H9 (cell line): ENCODE measurements at regions not wholly inside any gene's neighbourhood (a gene's known extent, or its start where the extent isn't known, plus 50 kb on each side); places are given as distances from the start of the nearest gene placed in this dataset.

Experiments
- DNase-seq: peaks from one replicate; pipeline ENCODE4 v3.0.0-alpha.2; 2017
- H2AFZ ChIP-seq: one replicate; pipeline ENCODE4 v1.6.1; 2013; ENCODE audit warnings: mild to moderate bottlenecking, low read length, control low read depth, moderate library complexity
- H2AK5ac ChIP-seq: 2 replicates; pipeline ENCODE4 v1.6.1; 2013; ENCODE audit warnings: low read length, control low read depth, mixed read lengths; ENCODE audit not compliant: insufficient read length
- H2BK120ac ChIP-seq: one replicate; pipeline ENCODE4 v1.6.1; 2013; ENCODE audit warnings: low read depth, mild to moderate bottlenecking, low read length, control low read depth, inconsistent platforms; ENCODE audit not compliant: poor library complexity, severe bottlenecking
- H2BK12ac ChIP-seq: 2 replicates; pipeline ENCODE4 v1.6.1; 2013; ENCODE audit warnings: low read length, control low read depth, mixed read lengths, low read depth; ENCODE audit not compliant: insufficient read length
- H2BK15ac ChIP-seq: 2 replicates; pipeline ENCODE4 v1.6.1; 2013; ENCODE audit warnings: low read depth, low read length, control low read depth
- H2BK20ac ChIP-seq: one replicate; pipeline ENCODE4 v1.6.1; 2013; ENCODE audit warnings: low read depth, mild to moderate bottlenecking, low read length, control low read depth, inconsistent platforms; ENCODE audit not compliant: poor library complexity, severe bottlenecking
- H2BK5ac ChIP-seq: 2 replicates; pipeline ENCODE4 v1.6.1; 2013; ENCODE audit warnings: low read length, control low read depth, mixed read lengths; ENCODE audit not compliant: insufficient read length
- H3K14ac ChIP-seq: 2 replicates; pipeline ENCODE4 v1.6.1; 2013; ENCODE audit warnings: low read length, control low read depth; ENCODE audit not compliant: insufficient read depth
- H3K18ac ChIP-seq: 2 replicates; pipeline ENCODE4 v1.6.1; 2013; ENCODE audit warnings: low read depth, mild to moderate bottlenecking, mixed read lengths, low read length, control low read depth; ENCODE audit not compliant: insufficient read length
- H3K23ac ChIP-seq: 2 replicates; pipeline ENCODE4 v1.6.1; 2013; ENCODE audit warnings: low read length, control low read depth, mixed read lengths, low read depth; ENCODE audit not compliant: insufficient read length
- H3K23me2 ChIP-seq: 2 replicates; pipeline ENCODE4 v1.6.1; 2013; ENCODE audit warnings: low read depth, mild to moderate bottlenecking, mixed read lengths, low read length, control low read depth; ENCODE audit not compliant: insufficient read length, poor library complexity, severe bottlenecking
- H3K27ac ChIP-seq: 2 replicates; pipeline ENCODE4 v1.5.1; 2013; ENCODE audit warnings: low read length, control low read depth, mixed read lengths, low read depth; ENCODE audit not compliant: insufficient read length
- H3K27me3 ChIP-seq: 2 replicates; pipeline ENCODE4 v1.6.1; 2013; ENCODE audit warnings: low read length, control low read depth, inconsistent platforms; ENCODE audit not compliant: insufficient read depth
- H3K4ac ChIP-seq: 2 replicates; pipeline ENCODE4 v1.6.1; 2013; ENCODE audit warnings: low read depth, mild to moderate bottlenecking, control low read depth, inconsistent platforms, low read length, moderate library complexity
- H3K4me1 ChIP-seq: 2 replicates; pipeline ENCODE4 v1.6.1; 2013; ENCODE audit warnings: low read length, control low read depth, inconsistent platforms; ENCODE audit not compliant: insufficient read depth
- H3K4me2 ChIP-seq: 2 replicates; pipeline ENCODE4 v1.6.1; 2013; ENCODE audit warnings: low read length, control low read depth, mixed read lengths; ENCODE audit not compliant: insufficient read length, insufficient read depth
- H3K56ac ChIP-seq: 2 replicates; pipeline ENCODE4 v1.6.1; 2013; ENCODE audit warnings: low read depth, mild to moderate bottlenecking, mixed read lengths, low read length, control low read depth; ENCODE audit not compliant: insufficient read length
- H3K79me1 ChIP-seq: 2 replicates; pipeline ENCODE4 v1.6.1; 2013; ENCODE audit warnings: low read depth, mild to moderate bottlenecking, moderate library complexity, low read length, control low read depth, inconsistent platforms; ENCODE audit not compliant: insufficient read depth, poor library complexity, severe bottlenecking
- H3K79me2 ChIP-seq: 2 replicates; pipeline ENCODE4 v1.6.1; 2013; ENCODE audit warnings: low read length, control low read depth, inconsistent platforms; ENCODE audit not compliant: insufficient read depth
- H3K9ac ChIP-seq: 2 replicates; pipeline ENCODE4 v1.6.1; 2013; ENCODE audit warnings: low read length, control low read depth, mixed read lengths; ENCODE audit not compliant: insufficient read length; ENCODE audit errors: extremely low read depth
- H3K9me3 ChIP-seq: one replicate; pipeline ENCODE4 v1.6.1; 2013; ENCODE audit warnings: low read depth, low read length, inconsistent platforms; ENCODE audit not compliant: control insufficient read depth
- H3T11ph ChIP-seq: one replicate; pipeline ENCODE4 v1.6.1; 2013; ENCODE audit warnings: mild to moderate bottlenecking, low read length, control low read depth, inconsistent platforms
- H4K20me1 ChIP-seq: one replicate; pipeline ENCODE4 v1.6.1; 2013; ENCODE audit not compliant: control insufficient read depth, insufficient read length, insufficient read depth
- H4K5ac ChIP-seq: 2 replicates; pipeline ENCODE4 v1.6.1; 2013; ENCODE audit warnings: low read depth, mild to moderate bottlenecking, mixed read lengths, low read length, control low read depth; ENCODE audit not compliant: insufficient read length
- H4K8ac ChIP-seq: replicated peaks from 2 replicates; pipeline ENCODE4 v1.6.1; 2013; ENCODE audit warnings: low read length, control low read depth, mixed read lengths, low read depth; ENCODE audit not compliant: insufficient read length
- H4K91ac ChIP-seq: 2 replicates; pipeline ENCODE4 v1.6.1; 2013; ENCODE audit warnings: low read depth, mild to moderate bottlenecking, moderate library complexity, mixed read lengths, low read length, control low read depth; ENCODE audit not compliant: insufficient read length
- H3K27ac Mint-ChIP-seq, 3 experiments: 2 replicates in 2 of 3; 3 replicates in 1 of 3; pipeline ENCODE4 v1.8.0; 2020 to 2021; ENCODE audit warnings: mixed read lengths in 3 of 3, mild to moderate bottlenecking in 1 of 3, moderate library complexity in 1 of 3
- H3K27me3 Mint-ChIP-seq: 2 replicates; pipeline ENCODE4 v1.8.0; 2021; ENCODE audit warnings: low read depth, mild to moderate bottlenecking, moderate library complexity, mixed read lengths
- H3K36me3 Mint-ChIP-seq, 3 experiments: 2 replicates in 2 of 3; 3 replicates in 1 of 3; pipeline ENCODE4 v1.8.0; 2020 to 2021; ENCODE audit warnings: low read depth in 3 of 3, mixed read lengths in 3 of 3; ENCODE audit not compliant: insufficient read depth in 1 of 3
- H3K4me1 Mint-ChIP-seq, 2 experiments: 2 replicates each; pipeline ENCODE4 v1.8.0; 2020; ENCODE audit warnings: mixed read lengths in 2 of 2
- H3K4me3 Mint-ChIP-seq, 2 experiments: 2 replicates in 1 of 2; 3 replicates in 1 of 2; pipeline ENCODE4 v1.8.0; 2020 to 2021; ENCODE audit warnings: mild to moderate bottlenecking in 2 of 2, mixed read lengths in 2 of 2, moderate library complexity in 1 of 2
- H3K9me3 Mint-ChIP-seq, 2 experiments: 2 replicates in 1 of 2; 3 replicates in 1 of 2; pipeline ENCODE4 v1.8.0; 2020; ENCODE audit warnings: mild to moderate bottlenecking in 2 of 2, mixed read lengths in 2 of 2, moderate library complexity in 1 of 2
- CTCF ChIP-seq: fragments of 200-600 bp; sonication (generic); conservative IDR thresholded peaks from 3 replicates; pipeline ENCODE4 v1.8.0; 2021; ENCODE audit warnings: antibody characterized with exemption, mild to moderate bottlenecking
- WGBS: extraction: QIAGEN DNeasy Blood & Tissue Kit; methylation state at CpG from one replicate; pipeline ENCODE4 v1.1.7; 2013; ENCODE audit warnings: missing lambda C conversion rate, low lambda C conversion rate, mixed read lengths; ENCODE audit not compliant: insufficient read length; ENCODE audit errors: extremely low coverage; 5-methylcytosine and 5-hydroxymethylcytosine counted together

GRCh38 chr1:83113652-83114051 is 885.3 kb downstream of the TTLL7 start:
- TF ChIP-seq CTCF: no peak
- Histone ChIP-seq H2BK12ac (no peak overlapping the region), H3K23ac (no peak overlapping the region), H4K5ac (no peak overlapping the region), H2AK5ac (no peak overlapping the region), H4K20me1 (no peaks in the 10 kb centered on the region), H3K79me1 (no peaks in the 10 kb centered on the region), H2BK15ac (no peak overlapping the region), H2AFZ (no peak overlapping the region), H2BK120ac (no peak overlapping the region), H3K4me2 (no peak overlapping the region), H3K56ac (no peak overlapping the region), H2BK20ac (no peak overlapping the region), H3K14ac (no peak overlapping the region), H3K27ac (no peak overlapping the region), H3K27me3 (no peaks in the 10 kb centered on the region), H3K4me1 (peaks cover 4% of the 10 kb centered on the region; the same call in 1 of the 2 replicates), H3K9me3 (no peaks in the 10 kb centered on the region), H3T11ph (no peak overlapping the region), H2BK5ac (no peak overlapping the region), H3K79me2 (no peaks in the 10 kb centered on the region), H3K23me2 (no peaks in the 10 kb centered on the region), H3K18ac (no peak overlapping the region), H4K8ac (no peak overlapping the region), H3K4ac (no peak overlapping the region), H3K9ac (no peak overlapping the region), H4K91ac (no peak overlapping the region)
- Mint-ChIP-seq H3K36me3 (no peaks in the 10 kb centered on the region), H3K9me3 (no peaks in the 10 kb centered on the region; a peak in 1 of 5 replicates), H3K4me3 (no peak overlapping the region), H3K27me3 (no peaks in the 10 kb centered on the region), H3K27ac (no peak overlapping the region), H3K4me1 (peaks cover 17 to 24% of the 10 kb centered on the region in 2 experiments)
- DNase-seq: no peak
- no CpG with 5 or more reads among the region's 2 CpGs for WGBS
